ENCODE measurements at regions not wholly inside any gene's neighbourhood (a gene's known extent, or its start where the extent isn't known, plus 50 kb on each side); places are given as distances from the start of the nearest gene placed in this dataset.

DNA sequence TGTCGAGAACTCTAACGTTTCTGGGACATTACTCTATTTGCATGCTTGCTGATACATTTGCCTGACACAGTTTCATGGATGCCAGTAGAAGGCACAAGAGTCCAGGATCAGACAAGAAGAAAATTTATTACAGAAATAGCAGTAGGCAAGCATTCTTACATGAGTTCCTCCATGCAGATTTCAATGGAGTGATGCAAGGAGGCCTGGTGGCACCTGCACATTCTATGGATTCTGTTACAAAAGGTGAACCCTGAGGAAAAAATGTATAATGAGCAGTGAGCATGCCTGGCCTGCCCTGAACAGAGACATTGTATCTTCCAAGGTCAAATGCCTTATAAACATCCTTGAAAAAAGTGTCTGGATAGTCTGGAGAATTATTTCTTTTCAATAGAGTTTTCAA, 142.9 kb downstream of the DSEL start (continued):
- no peak for TF ChIP-seq RAD21 (IDR thresholded peaks at IDR 0.05 in 1 of 2, conservative IDR thresholded peaks at IDR 0.05 in 1 of 2; ENCODE audit: low read depth in 2 of 2, low read length in 2 of 2)
- TF ChIP-seq, protein P1, sequence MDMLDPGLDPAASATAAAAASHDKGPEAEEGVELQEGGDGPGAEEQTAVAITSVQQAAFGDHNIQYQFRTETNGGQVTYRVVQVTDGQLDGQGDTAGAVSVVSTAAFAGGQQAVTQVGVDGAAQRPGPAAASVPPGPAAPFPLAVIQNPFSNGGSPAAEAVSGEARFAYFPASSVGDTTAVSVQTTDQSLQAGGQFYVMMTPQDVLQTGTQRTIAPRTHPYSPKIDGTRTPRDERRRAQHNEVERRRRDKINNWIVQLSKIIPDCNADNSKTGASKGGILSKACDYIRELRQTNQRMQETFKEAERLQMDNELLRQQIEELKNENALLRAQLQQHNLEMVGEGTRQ (IDR thresholded peaks at IDR 0.05; ENCODE audit: low read length): no peak

Measured in H1 (cell line).